ENCODE measurements at regions not wholly inside any gene's neighbourhood (a gene's known extent, or its start where the extent isn't known, plus 50 kb on each side); places are given as distances from the start of the nearest gene placed in this dataset.

GRCh38 chr15:92806763-92807162 lies 93.4 kb upstream of the CHD2 start (continued):
- TF ChIP-seq ZNF33A (CRISPR knock-in tag; IDR thresholded peaks at IDR 0.05; ENCODE audit: borderline replicate concordance) = no peak
- TF ChIP-seq SMAD9 (CRISPR knock-in tag; IDR thresholded peaks at IDR 0.05) = no peak
- no peak for TF ChIP-seq GPN1 (CRISPR knock-in tag; IDR thresholded peaks at IDR 0.05; ENCODE audit: borderline replicate concordance)
- TF ChIP-seq PTBP1 (IDR thresholded peaks at IDR 0.05; ENCODE audit: low read depth, low read length, poor library complexity, severe bottlenecking) = no peak

- Histone ChIP-seq H4K20me1 (ENCODE audit: insufficient read depth, low read length) (no peaks in the 10 kb centered on the region), H3K79me2 (ENCODE audit: insufficient read depth, low read length) (peaks cover 30% of the 10 kb centered on the region), H3K36me3 (replicated peaks in 1 of 2; ENCODE audit: control insufficient read depth in 1 of 2, insufficient read depth in 2 of 2, low read length in 2 of 2) (no peaks in the 10 kb centered on the region), H3K9ac (ENCODE audit: insufficient read depth, low read depth, low read length) (peak overlapping the region; percentile 97), H3K4me1 (ENCODE audit: insufficient read depth, low read length) (peaks cover 57% of the 10 kb centered on the region), H3K9me3 (ENCODE audit: low read length) (no peaks in the 10 kb centered on the region), H3K27ac (ENCODE audit: extremely low read length, insufficient read depth, low read length) (peak overlapping the region; percentile 98), H2AFZ (ENCODE audit: low read length) (no peak overlapping the region), H3K27me3 (ENCODE audit: control insufficient read depth in 1 of 2, insufficient read depth in 2 of 2, low read length in 2 of 2) (no peaks in the 10 kb centered on the region; a peak in 1 of 5 replicates), H3K4me3 (replicated peaks in 1 of 3; ENCODE audit: insufficient read depth in 1 of 3, low read depth in 2 of 3, low read length in 3 of 3) (peak overlapping the region; percentile 53 to 76 (median 68)), H3K4me2 (ENCODE audit: low read depth, low read length) (peak overlapping the region; percentile 98)
- in situ Hi-C loops (cut with HindIII; ENCODE audit: extremely low pct_ligation_motif_present, low pct_unique_long_range_greater_than_20kb) (no loop called here), intact Hi-C loops (cut with micrococcal nuclease; ENCODE audit: unreplicated experiment) (no loop called here)
- under 1% methylated on average over 14 of the region's 14 CpGs for WGBS (ENCODE audit: low lambda C conversion rate)
- CTCF ChIA-PET (ENCODE audit: low intra/inter-chr PET ratio, low total read pairs) = interaction anchor here (0.8 kb wide), 1 partner anchor 110 kb away, joined by 6 read pairs; no protein-coding TSS in a partner anchor
- ATAC-seq = no peak
- no peak for FAIRE-seq
- TSS peak; percentile 78 for BruUV-seq (replicated peaks)
- POLR2A ChIA-PET = interaction anchor here (0.9 to 5.8 kb wide), 13 partner anchors 9 to 142 kb away, joined by 3 to 211 read pairs (median 19); partner anchors contain the start of gene CHD2
- DNase-seq (ENCODE audit: low spot score) = no peak
- TF ChIP-seq ZNF577 (CRISPR knock-in tag; IDR thresholded peaks at IDR 0.05; ENCODE audit: borderline replicate concordance, low read depth) = no peak
- TF ChIP-seq CBX1 (IDR thresholded peaks at IDR 0.05; ENCODE audit: low read depth) = no peak
- no peak for TF ChIP-seq ZNF280D (CRISPR knock-in tag; IDR thresholded peaks at IDR 0.05)
- TF ChIP-seq ATF2 (CRISPR knock-in tag; IDR thresholded peaks at IDR 0.05) = no peak
- 0 out of 2 replicates have a peak, but pooled peaks have one; percentile 23 for TF ChIP-seq PAF1 (CRISPR knock-in tag; IDR thresholded peaks at IDR 0.05)
- TF ChIP-seq ZNF543 (CRISPR knock-in tag; IDR thresholded peaks at IDR 0.05) = no peak
- no peak for TF ChIP-seq JARID2 (CRISPR knock-in tag; IDR thresholded peaks at IDR 0.05; ENCODE audit: insufficient replicate concordance)
- no peak for TF ChIP-seq ZNF672 (CRISPR knock-in tag; IDR thresholded peaks at IDR 0.05)
- TF ChIP-seq KAT8 (CRISPR knock-in tag; IDR thresholded peaks at IDR 0.05) = no peak
- TF ChIP-seq ATF6 (CRISPR knock-in tag; conservative IDR thresholded peaks at IDR 0.05) = no peak
- no peak for TF ChIP-seq SYNCRIP (IDR thresholded peaks at IDR 0.05; ENCODE audit: insufficient read depth, low read depth, low read length)
- TF ChIP-seq MXD3 (CRISPR knock-in tag; IDR thresholded peaks at IDR 0.05) = no peak
Measured at GRCh38 chr15:92807971-92808571, 92.1 kb upstream of the CHD2 start.
